ENCODE measurements at regions not wholly inside any gene's neighbourhood (a gene's known extent, or its start where the extent isn't known, plus 50 kb on each side); places are given as distances from the start of the nearest gene placed in this dataset.

GRCh38 chr1:188825471-188825870, 1652.2 kb downstream of the BRINP3 start:
- TF ChIP-seq CTCF (conservative IDR thresholded peaks at IDR 0.05) (no peak), EZH2 (IDR thresholded peaks at IDR 0.05; ENCODE audit: low read depth) (no peak)

Data from PC-9 (cell line).